ENCODE measurements at regions not wholly inside any gene's neighbourhood (a gene's known extent, or its start where the extent isn't known, plus 50 kb on each side); places are given as distances from the start of the nearest gene placed in this dataset.
A peak's percentile ranks its signal among the peaks of the same experiment; 100 is the strongest.

DNA sequence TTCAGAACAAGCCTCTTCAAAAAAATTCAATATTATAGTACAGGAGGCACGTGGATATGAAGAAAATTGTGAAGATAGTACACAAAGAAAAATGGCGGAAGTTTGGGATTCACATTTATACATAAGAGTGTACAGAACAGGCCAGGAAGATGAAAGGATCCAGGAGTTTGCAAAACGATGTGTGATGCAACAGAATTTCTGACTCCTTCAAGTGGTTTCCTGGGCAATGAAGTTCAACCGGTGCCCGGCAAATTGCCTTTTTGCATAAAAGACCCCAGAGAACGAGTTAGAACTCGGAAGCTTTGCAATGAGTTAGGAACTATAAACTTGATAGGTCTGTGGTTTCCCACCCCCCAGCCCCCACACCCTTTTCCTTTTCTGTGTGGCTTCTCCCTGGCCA is 189.1 kb downstream of the SALL1 start:
- no peak overlapping the region for H3K27ac Mint-ChIP-seq
- ATAC-seq, result no peak
- no peaks in the 10 kb centered on the region for H3K9me3 Mint-ChIP-seq
- H3K4me1 Mint-ChIP-seq, result no peaks in the 10 kb centered on the region
- H3K27me3 Mint-ChIP-seq, result peaks cover 24% of the 10 kb centered on the region
- no peak overlapping the region for H3K4me3 Mint-ChIP-seq
- DNase-seq, result no peak

GRCh38 chr16:50960517-50961202 is 190.4 kb downstream of the SALL1 start:
- DNase-seq, result no peak
- Mint-ChIP-seq H3K27ac (no peak overlapping the region), H3K27me3 (peaks cover 24% of the 10 kb centered on the region), H3K9me3 (no peaks in the 10 kb centered on the region), H3K4me3 (no peak overlapping the region), H3K4me1 (no peaks in the 10 kb centered on the region)
- no peak for ATAC-seq

DNA sequence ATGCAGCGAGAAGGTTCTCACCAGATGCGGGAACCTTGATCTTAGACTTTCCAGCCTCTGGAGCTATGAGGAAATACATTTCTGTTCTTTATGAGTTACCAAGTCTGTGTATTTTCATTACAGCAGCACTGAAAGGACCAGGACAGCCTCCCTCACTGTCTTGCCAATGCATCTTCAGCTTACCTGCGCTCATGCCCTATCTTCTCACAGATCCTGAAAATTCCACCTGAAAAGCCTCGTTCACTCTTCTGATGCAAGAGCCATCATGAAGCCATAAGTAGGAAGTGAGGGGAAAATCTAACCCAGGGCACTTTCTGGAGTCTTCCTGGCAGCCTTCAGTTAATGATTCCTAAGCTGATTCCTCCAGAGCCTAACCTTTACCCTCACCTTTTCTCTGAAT is 194.0 kb downstream of the SALL1 start:
- Mint-ChIP-seq H3K9me3 (no peaks in the 10 kb centered on the region), H3K27me3 (peaks cover 24% of the 10 kb centered on the region), H3K27ac (no peak overlapping the region), H3K4me3 (no peak overlapping the region), H3K4me1 (no peaks in the 10 kb centered on the region)
- ATAC-seq, result no peak
- DNase-seq, result no peak

GRCh38 chr16:50956637-50957036 is 194.4 kb downstream of the SALL1 start:
- DNase-seq, result no peak
- no peak overlapping the region for H3K4me3 Mint-ChIP-seq
- H3K27me3 Mint-ChIP-seq, result peaks cover 24% of the 10 kb centered on the region
- H3K4me1 Mint-ChIP-seq, result no peaks in the 10 kb centered on the region
- no peak overlapping the region for H3K27ac Mint-ChIP-seq
- ATAC-seq, result no peak
- no peaks in the 10 kb centered on the region for H3K9me3 Mint-ChIP-seq

- Mint-ChIP-seq H3K9me3 (no peaks in the 10 kb centered on the region), H3K4me3 (no peak overlapping the region), H3K27me3 (peaks cover 17% of the 10 kb centered on the region), H3K4me1 (no peaks in the 10 kb centered on the region), H3K27ac (no peak overlapping the region)
- DNase-seq (no peak), ATAC-seq (no peak)
Observed at GRCh38 chr16:50955311-50955710, 195.8 kb downstream of the SALL1 start.

DNA sequence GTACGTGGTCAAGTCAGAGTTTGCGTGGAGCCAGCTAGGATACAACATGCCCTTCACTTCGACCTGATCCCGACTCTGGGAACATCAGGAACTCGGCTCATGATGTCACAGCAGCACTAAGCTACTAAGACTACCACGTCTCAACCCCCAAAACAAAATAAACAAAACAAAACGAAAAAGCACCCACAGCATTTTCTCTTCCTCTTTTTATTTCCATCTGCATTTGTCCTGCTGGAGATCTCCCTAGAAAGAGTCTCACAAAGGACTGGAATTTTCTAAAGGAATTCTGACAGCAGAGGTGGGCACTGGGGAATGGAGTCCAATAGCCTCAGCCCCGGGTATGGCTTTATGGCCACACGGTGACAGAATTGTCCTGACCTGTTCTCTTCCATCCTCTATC is 196.6 kb downstream of the SALL1 start:
- no peak overlapping the region for H3K4me3 Mint-ChIP-seq
- H3K9me3 Mint-ChIP-seq, result no peaks in the 10 kb centered on the region
- DNase-seq, result no peak
- H3K27me3 Mint-ChIP-seq, result peaks cover 16% of the 10 kb centered on the region
- H3K27ac Mint-ChIP-seq, result no peak overlapping the region
- H3K4me1 Mint-ChIP-seq, result no peaks in the 10 kb centered on the region
- ATAC-seq, result no peak

DNA sequence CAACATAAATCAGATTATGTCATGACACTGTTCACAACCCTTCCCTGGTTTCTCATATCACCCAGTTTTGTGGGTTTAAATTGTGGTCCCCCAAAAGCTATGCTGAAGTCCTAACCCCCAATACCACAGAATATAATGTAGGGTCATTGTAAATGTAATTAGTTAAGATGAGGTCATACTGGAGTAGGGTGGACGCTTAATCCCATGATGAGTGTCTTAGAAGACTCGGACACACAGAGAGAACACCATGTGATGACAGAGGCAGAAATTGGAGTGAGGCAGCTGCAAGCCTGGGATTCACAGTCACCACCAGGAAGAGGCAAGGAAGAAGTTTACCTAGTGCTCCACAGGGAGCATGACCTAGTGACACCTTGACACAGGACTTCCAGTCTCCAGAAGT is 197.8 kb downstream of the SALL1 start:
- Mint-ChIP-seq H3K9me3 (no peaks in the 10 kb centered on the region), H3K27me3 (peaks cover 16% of the 10 kb centered on the region), H3K4me3 (no peak overlapping the region), H3K27ac (no peak overlapping the region), H3K4me1 (no peaks in the 10 kb centered on the region)
- DNase-seq (no peak), ATAC-seq (no peak)

DNA sequence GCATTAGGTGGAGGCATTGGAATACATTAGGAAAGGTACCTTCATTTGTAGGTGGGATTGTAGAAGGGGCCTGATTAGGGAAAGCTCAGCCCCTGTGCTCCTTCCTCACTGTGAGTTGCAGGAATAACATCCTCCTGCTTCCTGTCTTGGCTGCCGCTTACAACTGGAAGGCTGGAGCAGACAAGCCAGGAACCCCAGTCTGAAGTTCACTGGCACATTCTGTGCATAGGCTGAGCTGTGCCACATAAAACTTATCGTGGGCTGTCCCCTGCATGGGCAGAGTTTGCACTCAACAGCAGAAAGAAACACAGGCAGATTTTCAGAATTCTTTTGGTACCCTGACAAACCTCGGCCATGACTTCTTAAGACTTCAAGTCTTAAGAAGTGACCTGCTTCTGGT is 200.1 kb downstream of the SALL1 start:
- no peak for DNase-seq
- no peak for ATAC-seq
- Mint-ChIP-seq H3K27me3 (peaks cover 10% of the 10 kb centered on the region), H3K9me3 (peaks cover 0 to 4% of the 10 kb centered on the region in 2 donors), H3K4me1 (no peaks in the 10 kb centered on the region), H3K27ac (no peak overlapping the region), H3K4me3 (no peak overlapping the region)

- no peaks in the 10 kb centered on the region for H3K27me3 Mint-ChIP-seq
- no peak overlapping the region for H3K27ac Mint-ChIP-seq
- no peaks in the 10 kb centered on the region for H3K4me1 Mint-ChIP-seq
- no peak for DNase-seq
- no peak for ATAC-seq
- no peak overlapping the region for H3K4me3 Mint-ChIP-seq
- peaks cover 0 to 7% of the 10 kb centered on the region in 2 donors for H3K9me3 Mint-ChIP-seq
Observed at GRCh38 chr16:50948268-50948930, 202.7 kb downstream of the SALL1 start.

- H3K9me3 Mint-ChIP-seq, result peaks cover 0 to 7% of the 10 kb centered on the region in 2 donors
- H3K27ac Mint-ChIP-seq, result peak overlapping the region in 1 of 2 donors; percentile 35
- H3K4me3 Mint-ChIP-seq, result no peak overlapping the region
- no peaks in the 10 kb centered on the region for H3K27me3 Mint-ChIP-seq
- no peak for ATAC-seq
- DNase-seq, result no peak
- H3K4me1 Mint-ChIP-seq, result no peaks in the 10 kb centered on the region
Observed at GRCh38 chr16:50947826-50948225, 203.2 kb downstream of the SALL1 start.

DNA sequence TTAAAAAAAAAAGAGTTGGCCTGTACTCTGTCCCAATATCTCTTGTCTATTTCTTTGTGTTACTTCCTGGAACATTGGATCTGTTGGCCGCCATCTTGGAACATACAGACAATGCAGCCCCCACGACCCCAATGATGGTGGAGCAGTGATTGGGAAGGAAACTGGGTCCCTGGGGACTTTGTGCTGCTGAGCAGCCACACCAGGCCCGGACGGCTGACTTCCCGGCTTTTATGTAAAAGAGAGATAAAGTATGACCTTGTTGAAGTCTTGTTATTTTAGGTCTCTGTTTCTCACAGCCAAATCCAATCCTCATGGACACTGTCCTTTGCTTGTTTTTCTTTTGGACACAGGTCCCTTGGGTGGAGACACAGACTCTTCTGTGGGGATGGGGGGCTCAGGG is 204.5 kb downstream of the SALL1 start:
- H3K27me3 Mint-ChIP-seq, result no peaks in the 10 kb centered on the region
- H3K4me3 Mint-ChIP-seq, result no peak overlapping the region
- no peak for DNase-seq
- H3K27ac Mint-ChIP-seq, result no peak overlapping the region
- ATAC-seq, result no peak
- no peaks in the 10 kb centered on the region for H3K4me1 Mint-ChIP-seq
- H3K9me3 Mint-ChIP-seq, result peaks cover 0 to 7% of the 10 kb centered on the region in 2 donors

- H3K9me3 Mint-ChIP-seq, result peaks cover 0 to 7% of the 10 kb centered on the region in 2 donors
- no peak overlapping the region for H3K4me3 Mint-ChIP-seq
- H3K27ac Mint-ChIP-seq, result no peak overlapping the region
- no peaks in the 10 kb centered on the region for H3K4me1 Mint-ChIP-seq
- DNase-seq, result no peak
- ATAC-seq, result no peak
- no peaks in the 10 kb centered on the region for H3K27me3 Mint-ChIP-seq
Observed at GRCh38 chr16:50946098-50946497, 204.2 kb downstream of the CYLD start.

- H3K27ac Mint-ChIP-seq, result no peak overlapping the region
- no peaks in the 10 kb centered on the region for H3K27me3 Mint-ChIP-seq
- ATAC-seq (no peak), DNase-seq (no peak)
- no peak overlapping the region for H3K4me3 Mint-ChIP-seq
- no peaks in the 10 kb centered on the region for H3K4me1 Mint-ChIP-seq
- peaks cover 0 to 7% of the 10 kb centered on the region in 2 donors for H3K9me3 Mint-ChIP-seq
Observed at GRCh38 chr16:50945171-50945570, 203.3 kb downstream of the CYLD start.

- no peak for ATAC-seq
- no peak for DNase-seq
Observed at GRCh38 chr16:50944436-50944835, 202.6 kb downstream of the CYLD start.

DNA sequence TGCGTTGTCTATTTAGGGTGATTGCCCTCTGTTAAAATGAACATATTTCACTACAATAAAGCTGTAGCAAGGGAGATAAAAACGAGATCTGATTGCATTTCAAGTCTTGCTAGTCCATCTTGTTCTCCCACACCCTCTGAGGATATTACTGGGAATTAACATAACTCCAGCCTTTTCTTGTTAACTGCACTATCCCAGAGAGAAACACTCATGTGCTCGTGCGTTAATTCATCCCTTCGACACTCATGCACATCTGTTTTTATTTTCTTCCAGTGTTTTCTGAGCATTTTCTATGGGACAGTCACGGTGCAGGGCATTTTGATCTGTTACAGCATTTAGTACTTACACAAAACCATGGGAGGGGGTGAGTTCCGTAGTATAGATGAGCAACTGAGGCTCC is 202.1 kb downstream of the CYLD start:
- ATAC-seq, result no peak
- peaks cover 0 to 7% of the 10 kb centered on the region in 2 donors for H3K9me3 Mint-ChIP-seq

More at GRCh38 chr16:50944436-50944835, 202.6 kb downstream of the CYLD start:
- no peak overlapping the region for H3K4me3 Mint-ChIP-seq
- H3K4me1 Mint-ChIP-seq, result no peaks in the 10 kb centered on the region
- H3K27me3 Mint-ChIP-seq, result no peaks in the 10 kb centered on the region
- H3K9me3 Mint-ChIP-seq, result peaks cover 0 to 7% of the 10 kb centered on the region in 2 donors
- H3K27ac Mint-ChIP-seq, result no peak overlapping the region

DNA sequence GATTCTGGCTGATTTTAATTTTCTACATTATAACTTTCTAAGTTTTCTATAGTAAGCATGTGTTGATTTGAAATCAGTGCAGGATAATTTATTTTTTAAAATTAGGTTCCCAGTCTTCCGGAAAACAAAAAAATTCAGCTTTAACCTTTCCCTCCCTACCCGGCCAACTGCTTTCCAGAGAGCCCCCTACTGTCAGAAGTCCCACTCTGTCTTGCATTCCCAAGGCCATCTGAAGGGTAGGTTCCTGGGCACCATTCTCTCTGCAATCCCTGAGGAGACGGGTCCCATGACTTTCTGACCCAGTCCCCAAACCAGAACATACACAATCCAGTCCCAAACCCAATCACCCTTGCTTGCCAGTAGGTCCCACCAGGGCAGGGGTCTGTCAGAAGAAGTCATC is 200.3 kb downstream of the CYLD start:
- Mint-ChIP-seq H3K4me3 (no peak overlapping the region), H3K4me1 (no peaks in the 10 kb centered on the region), H3K27ac (no peak overlapping the region), H3K9me3 (peaks cover 0 to 7% of the 10 kb centered on the region in 2 donors), H3K27me3 (no peaks in the 10 kb centered on the region)
- DNase-seq (no peak), ATAC-seq (no peak)

More for the DNA sequence above, 202.1 kb downstream of the CYLD start:
- Mint-ChIP-seq H3K4me3 (no peak overlapping the region), H3K27ac (no peak overlapping the region), H3K4me1 (no peaks in the 10 kb centered on the region), H3K27me3 (no peaks in the 10 kb centered on the region)
- DNase-seq, result no peak

All from stimulated activated naive CD8-positive, alpha-beta T cell treated with anti-CD3 and anti-CD28 coated beads, Interleukin-15, amount 100 ng/mL, for 72 hours (primary cell).